Right lobe of liver (tissue), 6 donors: ENCODE measurements at regions not wholly inside any gene's neighbourhood (a gene's known extent, or its start where the extent isn't known, plus 50 kb on each side); places are given as distances from the start of the nearest gene placed in this dataset.

Source experiments
- ATAC-seq, 4 donors: fragments of 200-7000 bp; cut with Tn5 transposase; one replicate each; pipeline ENCODE4 v1.9.1; 2020; ENCODE audit warnings: mild to moderate bottlenecking in 4 of 4, moderate library complexity in 4 of 4
- DNase-seq, 3 donors: peaks; one replicate each; pipeline ENCODE4 v3.0.0-alpha.2; 2020
- H3K27ac ChIP-seq, 3 donors: fragments of 200-600 bp; one replicate each; pipeline ENCODE4 v1.8.0; 2022
- H3K27me3 ChIP-seq, 2 donors: fragments of 200-600 bp; one replicate each; pipeline ENCODE4 v1.8.0; 2022
- H3K36me3 ChIP-seq, 4 donors: fragments of 200-600 bp; sonication (generic) in 1 of 4; one replicate each; pipeline versions ENCODE4 v1.5.1 to v1.8.0; 2017 to 2022; ENCODE audit warnings: control low read depth in 1 of 4
- H3K4me1 ChIP-seq, 4 donors: fragments of 200-600 bp; sonication (generic) in 1 of 4; one replicate each; pipeline versions ENCODE4 v1.5.1 to v1.8.0; 2017 to 2022; ENCODE audit warnings: control low read depth in 1 of 4
- H3K4me3 ChIP-seq, 3 donors: fragments of 200-600 bp; one replicate each; pipeline ENCODE4 v1.8.0; 2022
- H3K9me3 ChIP-seq, 4 donors: fragments of 200-600 bp; sonication (generic) in 1 of 4; one replicate each; pipeline versions ENCODE4 v1.5.1 to v1.8.0; 2017 to 2022; ENCODE audit warnings: control low read depth in 1 of 4
- CTCF ChIP-seq, 4 donors: fragments of 200-600 bp in 3 of 4; fragments of 450-650 bp in 1 of 4; IDR thresholded peaks; one replicate each; pipeline versions ENCODE4 v1.5.1 to v1.8.0; 2016 to 2022; ENCODE audit warnings: antibody characterized with exemption in 4 of 4, mild to moderate bottlenecking in 2 of 4
- POLR2A ChIP-seq: fragments of 450-650 bp; IDR thresholded peaks from one replicate; pipeline ENCODE4 v1.6.1; 2017; ENCODE audit warnings: antibody characterized with exemption, mild to moderate bottlenecking
- WGBS: methylation state at CpG from one replicate; pipeline ENCODE4 v1.1.6; 2018; ENCODE audit warnings: low coverage, low lambda C conversion rate; ENCODE audit not compliant: insufficient coverage; ENCODE audit errors: missing lambda C conversion rate; 5-methylcytosine and 5-hydroxymethylcytosine counted together
- intact Hi-C, 2 donors: fragments of 100-400 bp; cut with DNase I; formaldehyde crosslinking; loops; one replicate each; pipeline versions ENCODE4 v1.11.2 to v1.14.1; 2022
- donor health status: DM: no; HTN: yes; CAD: no.
- donor health status: DM: no; HTN: no; CAD: no.
- donor health status: DM: no; HTN: no; CAD: no.
- donor health status: DM: no; HTN: yes; CAD: no.
- donor health status: DM: no; HTN: yes; CAD: no.

- 81% methylated on average over 3 of the region's 3 CpGs for WGBS
- Histone ChIP-seq H3K27ac (no peak overlapping the region), H3K4me3 (no peak overlapping the region), H3K9me3 (no peaks in the 10 kb centered on the region), H3K4me1 (no peaks in the 10 kb centered on the region), H3K36me3 (no peaks in the 10 kb centered on the region), H3K27me3 (no peaks in the 10 kb centered on the region)
- ATAC-seq: no peak
- intact Hi-C loops: no loop called here
- no peak for DNase-seq
- TF ChIP-seq CTCF (IDR thresholded peaks at IDR 0.05) (no peak), POLR2A (no peak)
Observed at GRCh38 chr5:155960177-155960576, 366.8 kb upstream of the SGCD start.

GRCh38 chr5:155969537-155969936, 357.4 kb upstream of the SGCD start:
- DNase-seq: no peak

GRCh38 chr5:155974369-155974768, 352.6 kb upstream of the SGCD start:
- H3K4me3 ChIP-seq: no peak overlapping the region
- H3K27ac ChIP-seq: no peak overlapping the region
- H3K9me3 ChIP-seq: no peaks in the 10 kb centered on the region
- intact Hi-C loops: no loop called here
- H3K27me3 ChIP-seq: no peaks in the 10 kb centered on the region
- no peak for TF ChIP-seq POLR2A
- ATAC-seq: no peak
- WGBS: 75% methylated on average over 2 of the region's 2 CpGs
- no peak for DNase-seq
- H3K4me1 ChIP-seq: no peaks in the 10 kb centered on the region
- no peaks in the 10 kb centered on the region for H3K36me3 ChIP-seq

More at GRCh38 chr5:155969537-155969936, 357.4 kb upstream of the SGCD start:
- WGBS: 54% methylated on average over 5 of the region's 5 CpGs
- TF ChIP-seq CTCF (IDR thresholded peaks at IDR 0.05) (no peak), POLR2A (no peak)
- H3K4me1 ChIP-seq: no peaks in the 10 kb centered on the region
- intact Hi-C loops: no loop called here
- no peaks in the 10 kb centered on the region for H3K27me3 ChIP-seq
- no peak overlapping the region for H3K4me3 ChIP-seq
- no peak for ATAC-seq
- no peak overlapping the region for H3K27ac ChIP-seq
- no peaks in the 10 kb centered on the region for H3K9me3 ChIP-seq
- no peaks in the 10 kb centered on the region for H3K36me3 ChIP-seq

- Histone ChIP-seq H3K4me1 (no peaks in the 10 kb centered on the region), H3K27ac (no peak overlapping the region), H3K9me3 (no peaks in the 10 kb centered on the region), H3K36me3 (no peaks in the 10 kb centered on the region), H3K4me3 (no peak overlapping the region), H3K27me3 (no peaks in the 10 kb centered on the region)
- WGBS: 50% methylated on average over 3 of the region's 3 CpGs
- no peak for ATAC-seq
- intact Hi-C loops: no loop called here
- DNase-seq: no peak
- TF ChIP-seq CTCF (IDR thresholded peaks at IDR 0.05) (no peak), POLR2A (no peak)
Observed at GRCh38 chr5:155978850-155979249, 348.1 kb upstream of the SGCD start.

GRCh38 chr5:155982354-155982753, 344.6 kb upstream of the SGCD start:
- Histone ChIP-seq H3K27me3 (no peaks in the 10 kb centered on the region), H3K4me1 (no peaks in the 10 kb centered on the region), H3K4me3 (no peak overlapping the region), H3K36me3 (no peaks in the 10 kb centered on the region), H3K27ac (no peak overlapping the region), H3K9me3 (no peaks in the 10 kb centered on the region)
- no peak for ATAC-seq
- intact Hi-C loops: no loop called here
- no peak for DNase-seq
- no peak for TF ChIP-seq POLR2A
- TF ChIP-seq CTCF (IDR thresholded peaks at IDR 0.05): no peak
- 60% methylated on average over 3 of the region's 3 CpGs for whole genome bisulfite sequencing
